BJ (cell line): ENCODE measurements at regions not wholly inside any gene's neighbourhood (a gene's known extent, or its start where the extent isn't known, plus 50 kb on each side); places are given as distances from the start of the nearest gene placed in this dataset.

Experiments
- CTCF ChIA-PET: fragments of 350-600 bp; formaldehyde crosslinking; extraction: SDS; loops from one replicate; lab custom pipeline; 2021; ENCODE audit warnings: antibody characterized with exemption, inconsistent platforms; lab: Yijun Ruan, JAX
- POLR2A ChIA-PET: fragments of 300-600 bp; sonication (Branson Sonifier 250); formaldehyde crosslinking; extraction: SDS; loops from one replicate; lab custom pipeline; 2021; ENCODE audit warnings: antibody characterized with exemption; lab: Charles Lee
- DNase-seq: peaks from one replicate; pipeline ENCODE4 v3.0.0-alpha.2; 2011; ENCODE audit warnings: low read depth
- H3K27me3 ChIP-seq: 2 replicates; pipeline ENCODE4 v1.6.0; 2011; ENCODE audit warnings: low read length; ENCODE audit not compliant: control insufficient read depth, insufficient read depth
- H3K36me3 ChIP-seq: 2 replicates; pipeline ENCODE4 v1.5.1; 2011; ENCODE audit warnings: low read length; ENCODE audit not compliant: control insufficient read depth, insufficient read depth
- H3K4me3 ChIP-seq: 2 replicates; pipeline ENCODE4 v1.5.1; 2011; ENCODE audit warnings: low read depth, mild to moderate bottlenecking, control low read depth, low read length
- TF ChIP-seq, protein P1 (sequence below): IDR thresholded peaks from 2 replicates; pipeline ENCODE4 v1.5.1; 2011; ENCODE audit warnings: low read depth, mild to moderate bottlenecking, control low read depth, inconsistent platforms, low read length, moderate library complexity; ENCODE audit not compliant: insufficient read depth

- TF ChIP-seq, protein P1, sequence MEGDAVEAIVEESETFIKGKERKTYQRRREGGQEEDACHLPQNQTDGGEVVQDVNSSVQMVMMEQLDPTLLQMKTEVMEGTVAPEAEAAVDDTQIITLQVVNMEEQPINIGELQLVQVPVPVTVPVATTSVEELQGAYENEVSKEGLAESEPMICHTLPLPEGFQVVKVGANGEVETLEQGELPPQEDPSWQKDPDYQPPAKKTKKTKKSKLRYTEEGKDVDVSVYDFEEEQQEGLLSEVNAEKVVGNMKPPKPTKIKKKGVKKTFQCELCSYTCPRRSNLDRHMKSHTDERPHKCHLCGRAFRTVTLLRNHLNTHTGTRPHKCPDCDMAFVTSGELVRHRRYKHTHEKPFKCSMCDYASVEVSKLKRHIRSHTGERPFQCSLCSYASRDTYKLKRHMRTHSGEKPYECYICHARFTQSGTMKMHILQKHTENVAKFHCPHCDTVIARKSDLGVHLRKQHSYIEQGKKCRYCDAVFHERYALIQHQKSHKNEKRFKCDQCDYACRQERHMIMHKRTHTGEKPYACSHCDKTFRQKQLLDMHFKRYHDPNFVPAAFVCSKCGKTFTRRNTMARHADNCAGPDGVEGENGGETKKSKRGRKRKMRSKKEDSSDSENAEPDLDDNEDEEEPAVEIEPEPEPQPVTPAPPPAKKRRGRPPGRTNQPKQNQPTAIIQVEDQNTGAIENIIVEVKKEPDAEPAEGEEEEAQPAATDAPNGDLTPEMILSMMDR = no peak
- POLR2A ChIA-PET = no interaction called here
- Histone ChIP-seq H3K4me3 (no peak overlapping the region), H3K27me3 (0 out of 2 replicates have a peak, but pooled peaks cover 2% of the 10 kb centered on the region), H3K36me3 (no peaks in the 10 kb centered on the region)
- no peak for DNase-seq
- CTCF ChIA-PET = no interaction called here
Observed at GRCh38 chr11:57098191-57098590, 83.6 kb upstream of the LRRC55 start.

GRCh38 chr11:57100638-57101331 lies 81.0 kb upstream of the LRRC55 start:
- Histone ChIP-seq H3K27me3 (0 out of 2 replicates have a peak, but pooled peaks cover 2% of the 10 kb centered on the region), H3K4me3 (no peak overlapping the region), H3K36me3 (no peaks in the 10 kb centered on the region)
- CTCF ChIA-PET = no interaction called here
- POLR2A ChIA-PET = no interaction called here
- no peak for DNase-seq
- TF ChIP-seq, protein P1 = no peak

- H3K36me3 ChIP-seq = no peaks in the 10 kb centered on the region
- TF ChIP-seq, protein P1 = no peak
- CTCF ChIA-PET = interaction anchor here (1.3 kb wide), 1 partner anchor 10 kb away, joined by 3 read pairs; no protein-coding TSS in a partner anchor
- no peak overlapping the region for H3K4me3 ChIP-seq
- POLR2A ChIA-PET = no interaction called here
- no peaks in the 10 kb centered on the region for H3K27me3 ChIP-seq
- DNase-seq = no peak
Observed at GRCh38 chr11:57103899-57104605, 77.7 kb upstream of the LRRC55 start.

- TF ChIP-seq, protein P1 = no peak
- POLR2A ChIA-PET = no interaction called here
- Histone ChIP-seq H3K36me3 (no peaks in the 10 kb centered on the region), H3K4me3 (no peak overlapping the region), H3K27me3 (peaks cover 2% of the 10 kb centered on the region)
- DNase-seq = no peak
- CTCF ChIA-PET = no interaction called here
Observed at GRCh38 chr11:57109331-57109730, 72.4 kb upstream of the LRRC55 start.

DNA sequence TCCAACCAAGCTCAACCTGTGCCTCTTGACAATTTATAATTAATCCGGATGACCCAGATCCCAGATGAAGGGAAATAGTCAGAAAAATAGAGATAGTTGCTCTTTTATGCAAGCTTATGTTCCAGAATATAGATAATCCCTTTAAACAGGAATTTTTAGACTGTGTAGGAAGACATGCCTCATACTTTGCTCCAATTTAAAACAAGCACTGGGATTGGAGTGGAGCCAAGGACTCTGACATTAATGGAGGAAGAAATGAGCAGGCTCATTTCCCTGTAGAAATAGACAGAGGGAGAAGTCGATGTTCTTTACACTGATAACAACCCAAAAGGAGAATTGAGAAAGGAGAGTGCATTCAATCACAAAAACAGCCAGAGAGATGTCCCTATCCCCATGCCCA lies 70.1 kb upstream of the LRRC55 start:
- Histone ChIP-seq H3K36me3 (no peaks in the 10 kb centered on the region), H3K4me3 (no peak overlapping the region), H3K27me3 (peaks cover 2% of the 10 kb centered on the region)
- TF ChIP-seq, protein P1 = no peak
- POLR2A ChIA-PET = no interaction called here
- no peak for DNase-seq
- CTCF ChIA-PET = no interaction called here
